Activated CD4-positive, alpha-beta T cell treated with anti-CD3 and anti-CD28 coated beads, Interleukin-2, amount 50 U/mL, for 16 hours (primary cell): ENCODE measurements at regions not wholly inside any gene's neighbourhood (a gene's known extent, or its start where the extent isn't known, plus 50 kb on each side); places are given as distances from the start of the nearest gene placed in this dataset.

Experiments used
- DNase-seq: peaks from one replicate; pipeline ENCODE4 v3.0.0-alpha.2; 2020

GRCh38 chr18:22355598-22355997, 62.1 kb downstream of the CTAGE1 start:
- no peak for DNase-seq

- DNase-seq = no peak
Measured at GRCh38 chr18:22355069-22355468, 62.6 kb downstream of the CTAGE1 start.

DNA sequence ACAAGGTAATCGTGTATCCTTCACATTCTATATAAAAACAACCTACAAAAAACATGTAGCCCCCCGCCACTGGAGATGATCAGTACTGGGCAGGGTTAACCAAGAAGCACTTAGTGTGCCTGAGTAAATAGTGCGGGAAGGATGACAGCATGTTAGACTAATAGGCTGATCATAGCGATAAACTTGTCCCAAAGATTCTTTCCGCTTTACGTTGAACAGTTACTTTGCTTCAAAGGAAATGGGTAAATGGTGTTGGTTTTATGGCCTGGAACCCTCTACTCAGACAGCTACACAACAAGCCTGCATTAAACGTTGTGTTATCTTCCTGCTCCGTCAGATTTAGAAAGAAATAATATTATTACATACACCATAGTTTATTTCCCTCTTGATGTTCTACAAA, 67.7 kb downstream of the CTAGE1 start:
- no peak for DNase-seq

DNA sequence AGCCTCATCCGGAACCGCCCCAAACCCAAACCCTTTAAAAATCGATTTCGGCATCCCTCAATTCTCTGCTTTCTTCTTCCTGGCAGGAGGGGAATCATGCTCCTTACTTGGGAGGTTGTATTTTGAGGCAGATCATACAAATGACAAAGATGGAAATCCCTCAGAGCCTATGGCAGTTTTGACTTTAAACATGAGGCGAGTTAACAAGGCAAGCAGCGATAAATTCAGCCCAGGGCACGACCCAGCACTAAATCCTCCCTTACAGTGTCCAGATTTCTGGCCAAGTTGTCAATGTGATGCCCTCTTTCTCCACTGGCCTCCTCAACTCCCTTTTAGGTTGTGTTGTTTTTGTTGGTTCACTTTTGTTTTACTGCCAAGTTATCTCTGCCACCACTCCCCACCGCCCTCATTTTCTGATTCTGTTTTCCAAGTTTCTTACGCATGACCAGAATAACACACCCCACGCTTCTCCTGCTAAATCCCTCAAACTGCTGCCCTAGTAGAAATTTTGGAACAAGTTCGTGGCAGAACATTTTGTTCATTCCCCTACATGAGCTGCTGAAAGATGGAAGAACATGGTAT, 68.3 kb downstream of the CTAGE1 start:
- no peak for DNase-seq

DNA sequence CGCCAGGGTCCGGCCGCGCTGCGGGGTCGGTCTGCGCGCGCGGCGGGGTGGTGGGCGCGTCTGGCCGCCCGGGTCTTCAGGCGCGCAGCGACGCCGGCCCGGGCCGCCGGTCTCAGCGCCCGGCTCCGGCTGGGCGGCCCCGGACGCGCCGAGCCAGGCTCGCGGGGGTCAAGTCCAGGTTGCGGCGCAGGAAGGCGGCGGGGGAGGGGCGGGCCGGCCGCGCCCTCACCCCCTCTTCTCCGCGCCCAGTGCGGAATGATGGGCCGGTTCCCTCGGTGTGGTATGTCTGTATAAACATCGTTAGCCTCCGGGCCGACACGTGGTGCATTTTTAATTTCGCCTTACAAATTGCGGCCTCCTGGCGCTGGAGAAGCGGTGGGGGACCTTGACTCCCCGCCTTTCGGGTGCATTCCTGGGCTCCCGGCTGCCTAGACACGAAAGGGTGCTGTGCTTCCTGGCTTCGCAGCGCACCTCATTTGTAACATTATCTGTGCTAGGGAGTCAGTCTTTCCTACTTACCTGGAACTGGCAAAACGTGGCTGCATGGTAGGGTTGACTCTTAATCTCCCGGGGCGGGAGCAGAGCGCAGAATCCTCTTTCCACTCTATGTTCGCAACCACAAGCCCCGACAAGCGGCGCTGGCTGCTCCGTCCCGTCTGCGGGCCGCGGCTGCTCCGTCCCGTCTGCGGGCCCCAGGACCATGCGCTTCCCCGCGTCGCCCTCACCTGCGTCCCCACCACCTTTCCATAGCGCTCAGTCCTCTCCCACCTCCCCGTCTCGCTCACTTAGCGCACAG, 69.0 kb downstream of the CTAGE1 start:
- no peak for DNase-seq

DNA sequence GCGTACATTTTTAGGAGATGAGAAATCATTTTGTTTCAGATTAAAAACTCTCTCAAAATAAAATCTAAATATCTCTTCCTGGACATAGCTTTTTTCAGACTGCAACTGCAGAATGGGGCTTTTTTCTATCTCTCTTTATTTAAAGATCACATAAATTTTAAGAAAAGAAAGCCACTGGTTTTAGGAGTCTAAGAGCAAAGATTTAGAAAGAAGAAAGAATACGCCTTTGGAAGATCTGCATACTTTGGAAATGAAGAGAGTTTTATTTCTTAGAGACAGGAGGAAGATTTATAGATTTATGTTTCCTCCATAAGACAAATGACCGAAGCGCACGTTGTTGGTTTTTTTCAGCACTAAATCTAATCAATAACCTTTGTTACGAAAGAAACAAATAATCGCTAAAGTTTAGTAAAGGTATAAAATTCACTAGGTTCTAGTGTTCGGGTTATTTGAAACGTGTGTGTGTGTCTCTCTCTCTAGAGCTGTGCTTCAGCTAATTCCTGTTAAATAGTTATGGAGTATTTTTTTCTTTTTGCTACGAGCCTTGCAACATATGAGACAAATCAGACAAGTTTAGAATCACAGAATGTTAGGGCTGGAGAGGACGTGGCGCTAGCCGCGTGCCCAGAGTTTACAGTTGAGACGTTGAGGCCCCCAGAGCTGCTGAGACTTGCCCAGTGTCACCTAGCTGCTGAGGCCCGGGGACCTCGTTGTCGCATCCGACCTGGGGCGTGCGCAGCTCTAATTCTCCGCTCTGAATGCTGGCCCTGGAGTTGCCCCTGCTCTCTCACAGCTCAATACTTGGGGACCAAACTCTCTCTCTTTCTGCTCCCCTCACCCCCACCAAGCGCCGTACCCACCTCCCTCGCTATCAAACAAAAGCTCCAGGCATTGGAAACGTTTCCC, 69.9 kb downstream of the CTAGE1 start:
- no peak for DNase-seq

DNA sequence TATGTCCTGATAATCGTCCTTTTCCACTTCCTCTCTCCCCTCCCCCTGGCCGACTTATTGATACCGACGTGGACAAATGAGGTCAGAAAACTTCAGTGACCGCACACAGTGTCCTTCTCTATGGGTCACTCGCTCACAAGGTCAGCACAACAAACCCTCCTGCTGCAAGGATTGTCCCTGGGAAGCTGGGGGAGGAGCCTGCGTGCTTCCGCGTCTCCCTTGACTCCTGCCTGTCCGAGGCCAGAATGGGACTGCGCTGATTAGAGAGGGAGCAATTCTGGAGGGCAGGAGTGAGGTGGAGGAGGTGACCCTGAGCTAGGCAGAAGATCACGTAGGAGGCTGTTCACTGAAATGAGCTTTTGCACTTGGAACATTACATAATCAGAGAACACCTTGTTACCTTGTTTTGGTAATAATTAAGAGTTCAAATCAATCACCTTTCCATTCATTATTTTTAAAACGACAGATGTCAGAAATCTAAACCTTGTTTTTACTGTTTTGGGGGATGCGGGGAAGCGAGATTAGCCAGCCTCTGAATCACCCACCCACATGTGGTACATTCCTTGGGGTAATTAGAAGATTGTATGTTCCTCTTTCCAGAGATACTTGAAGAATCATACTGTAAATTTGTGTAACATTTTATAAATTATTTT, 70.6 kb downstream of the CTAGE1 start:
- DNase-seq = no peak

DNA sequence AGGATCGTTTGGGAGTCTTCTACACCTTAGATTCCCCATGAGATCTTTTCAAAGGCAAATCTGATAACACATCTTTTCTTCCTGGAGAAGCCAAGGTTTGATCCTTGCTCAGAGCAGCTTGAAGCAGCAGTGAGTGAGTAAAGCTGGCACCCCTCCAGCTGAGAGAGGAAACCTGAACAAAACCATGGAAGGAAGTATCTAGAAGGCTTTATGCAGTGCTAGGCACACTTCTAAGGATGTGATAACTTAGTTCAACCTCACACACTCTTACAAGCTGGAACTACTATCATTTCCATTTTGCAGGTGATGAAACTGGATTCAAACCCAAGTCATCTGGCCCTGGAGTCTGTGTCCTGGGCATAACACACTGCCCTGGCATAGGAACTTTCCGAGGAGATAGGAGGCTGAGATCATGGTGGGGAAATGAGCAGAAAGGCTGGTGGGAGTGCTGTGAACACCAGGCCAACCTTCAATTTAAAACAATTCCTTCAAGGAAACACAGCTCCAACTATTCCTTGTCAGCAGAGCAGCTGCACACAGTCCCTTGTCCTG, 71.2 kb downstream of the CTAGE1 start:
- DNase-seq = no peak

- no peak for DNase-seq
Measured at GRCh38 chr18:22345718-22346117, 72.0 kb downstream of the CTAGE1 start.

- no peak for DNase-seq
Measured at GRCh38 chr18:22344908-22345670, 72.6 kb downstream of the CTAGE1 start.

DNA sequence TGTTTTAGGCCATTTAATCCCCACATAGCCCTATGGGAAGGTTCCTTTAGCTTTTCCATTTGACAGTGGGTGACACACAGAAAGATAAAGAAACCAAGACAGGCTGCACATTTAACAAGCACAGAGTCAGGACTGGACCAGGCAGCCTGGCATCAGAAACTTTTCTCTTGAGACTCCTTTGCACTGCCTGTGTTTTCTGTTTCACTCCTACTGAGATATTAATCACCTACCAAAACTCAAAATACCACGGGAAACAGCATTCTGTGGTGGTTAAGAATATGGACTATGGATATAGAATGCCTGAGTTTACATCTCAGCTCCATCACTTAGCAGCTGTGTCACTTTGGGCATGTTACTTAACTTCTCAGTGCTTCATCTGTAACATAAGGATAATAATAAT, 73.3 kb downstream of the CTAGE1 start:
- DNase-seq = no peak

- DNase-seq = no peak
Measured at GRCh38 chr18:22343613-22344012, 74.1 kb downstream of the CTAGE1 start.

DNA sequence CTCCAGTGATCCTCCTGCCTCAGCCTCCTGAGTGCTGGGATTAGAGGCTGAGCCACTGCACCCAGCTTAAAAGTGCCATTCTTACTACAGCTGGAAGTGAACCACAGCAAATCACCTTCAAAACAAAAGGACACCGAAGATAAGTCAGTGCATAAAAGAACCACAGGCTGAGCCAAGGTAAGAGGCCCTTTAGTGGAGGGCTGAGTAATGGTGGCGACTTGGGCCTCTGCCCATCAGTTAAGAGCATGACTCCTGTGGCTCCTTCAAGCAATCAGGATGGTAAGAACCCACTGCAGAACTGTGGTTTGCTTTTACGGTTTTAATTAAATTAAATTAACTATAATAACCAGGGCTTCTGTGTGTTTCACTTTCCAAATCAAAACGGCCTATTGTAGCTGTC, 75.1 kb downstream of the CTAGE1 start:
- no peak for DNase-seq

- DNase-seq = no peak
Measured at GRCh38 chr18:22340331-22340730, 77.4 kb downstream of the CTAGE1 start.

GRCh38 chr18:22339913-22340312, 77.8 kb downstream of the CTAGE1 start:
- no peak for DNase-seq

- no peak for DNase-seq
Measured at GRCh38 chr18:22337833-22338232, 79.9 kb downstream of the CTAGE1 start.

GRCh38 chr18:22337306-22337705, 80.4 kb downstream of the CTAGE1 start:
- no peak for DNase-seq

DNA sequence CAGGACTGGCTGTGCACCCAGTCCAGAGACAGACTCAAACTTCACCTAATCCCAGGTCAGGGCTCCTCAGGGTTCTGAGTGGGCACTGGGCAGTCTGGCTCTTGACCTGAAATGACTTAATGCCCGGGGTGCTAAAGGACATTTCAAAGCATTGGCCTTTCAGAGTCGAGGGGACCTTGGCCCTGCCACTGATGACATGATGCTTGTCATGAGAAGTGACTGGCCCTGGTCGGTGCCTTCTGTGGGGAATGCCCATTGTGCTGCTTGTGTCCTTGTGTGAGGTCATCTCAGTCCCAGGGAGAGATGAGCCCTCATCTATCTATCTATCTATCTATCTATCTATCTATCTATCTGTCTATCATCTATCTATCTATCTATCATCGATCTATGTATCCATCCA, 81.3 kb downstream of the CTAGE1 start:
- no peak for DNase-seq

- DNase-seq = no peak
Measured at GRCh38 chr18:22335731-22336198, 82.0 kb downstream of the CTAGE1 start.

DNA sequence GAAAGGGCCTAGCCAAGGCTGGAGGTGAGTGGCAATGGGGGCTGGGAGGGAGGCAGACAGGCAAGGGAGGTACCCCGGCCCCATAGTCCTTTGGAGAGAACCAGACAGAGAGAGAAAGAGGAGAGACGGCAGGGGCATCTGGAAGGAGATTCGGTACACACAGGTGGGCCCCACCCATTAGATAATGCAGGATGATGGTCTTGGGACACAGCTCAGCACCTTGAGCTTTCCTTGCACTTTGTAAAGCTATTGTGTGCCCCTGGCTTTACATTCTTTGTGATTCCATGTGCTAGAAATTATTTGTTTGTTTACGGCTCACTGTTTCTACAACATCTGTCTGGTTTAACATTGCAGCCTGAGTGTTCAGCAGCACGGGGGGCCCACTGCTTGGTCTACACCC, 83.1 kb downstream of the CTAGE1 start:
- DNase-seq = no peak

- DNase-seq = no peak
Measured at GRCh38 chr18:22332590-22332989, 85.1 kb downstream of the CTAGE1 start.

- DNase-seq = no peak
Measured at GRCh38 chr18:22330508-22330907, 87.2 kb downstream of the CTAGE1 start.
